A549 (cell line): ENCODE measurements at regions not wholly inside any gene's neighbourhood (a gene's known extent, or its start where the extent isn't known, plus 50 kb on each side); places are given as distances from the start of the nearest gene placed in this dataset.

Experiments
- ATAC-seq, 2 experiments: fragments of 200-7000 bp in 1 of 2; fragments of >200 bp in 1 of 2; cut with Nextera tagmentation in 1 of 2; cut with Tn5 transposase in 1 of 2; 3 replicates each; pipeline versions ENCODE4 v1.8.0 to v1.9.1; 2018 to 2020; ENCODE audit warnings: mild to moderate bottlenecking in 1 of 2, moderate library complexity in 1 of 2
- CTCF ChIA-PET: fragments of 300-600 bp; sonication (Branson Sonifier 250); formaldehyde crosslinking; extraction: SDS; loops from one replicate; lab custom pipeline; 2021; ENCODE audit warnings: antibody characterized with exemption, inconsistent platforms; lab: Yijun Ruan, JAX
- POLR2A ChIA-PET: fragments of 350-600 bp; formaldehyde crosslinking; extraction: SDS; loops from one replicate; lab custom pipeline; 2021; ENCODE audit warnings: antibody characterized with exemption, inconsistent platforms; lab: Yijun Ruan, JAX
- DNase-seq, 2 experiments: peaks; one replicate each; pipeline versions ENCODE4 v3.0.0 to v3.0.0-alpha.2; 2011 to 2016; ENCODE audit warnings: low read depth in 1 of 2, low spot score in 1 of 2
- FAIRE-seq: peaks from 2 replicates; lab custom pipeline; 2011; peaks lifted over from hg19 to GRCh38; lab: Jason Lieb, UNC
- H3K27ac ChIP-seq, 2 experiments: fragments of >200 bp; sonication (Bioruptor Twin); formaldehyde crosslinking; 3 replicates each; pipeline ENCODE4 v1.5.1; 2016 to 2017
- H3K4me1 ChIP-seq: fragments of >200 bp; sonication (Bioruptor Twin); formaldehyde crosslinking; 3 replicates; pipeline ENCODE4 v1.6.1; 2016
- H3K4me2 ChIP-seq: fragments of >200 bp; sonication (Bioruptor Twin); formaldehyde crosslinking; 3 replicates; pipeline ENCODE4 v1.6.1; 2016
- H3K4me3 ChIP-seq: fragments of >200 bp; sonication (Bioruptor Twin); formaldehyde crosslinking; 3 replicates; pipeline ENCODE4 v1.5.1; 2016
- H3K9me3 ChIP-seq: fragments of >200 bp; sonication (Bioruptor Twin); formaldehyde crosslinking; 3 replicates; pipeline ENCODE4 v1.6.1; 2016
- CBX8 ChIP-seq: fragments of 200-600 bp; sonication (generic); IDR thresholded peaks from 2 replicates; pipeline ENCODE4 v1.6.1; 2016
- CHD2 ChIP-seq: fragments of 150-350 bp; IDR thresholded peaks from 2 replicates; pipeline ENCODE4 v1.6.1; 2014; ENCODE audit warnings: low read length; ENCODE audit not compliant: partially characterized antibody
- CHD4 ChIP-seq: fragments of 200-600 bp; sonication (generic); IDR thresholded peaks from 2 replicates; pipeline ENCODE4 v1.6.1; 2016; ENCODE audit warnings: antibody characterized with exemption, mild to moderate bottlenecking, borderline replicate concordance
- EHF ChIP-seq: fragments of 250-450 bp; sonication (Bioruptor Pico); IDR thresholded peaks from 2 replicates; pipeline ENCODE4 v1.5.0; 2020; ENCODE audit warnings: mild to moderate bottlenecking
- ELK1 ChIP-seq: fragments of 150-350 bp; IDR thresholded peaks from 2 replicates; pipeline ENCODE4 v1.6.1; 2014; ENCODE audit warnings: low read depth, mild to moderate bottlenecking, low read length
- EP300 ChIP-seq, 2 experiments: fragments of >200 bp; sonication (Bioruptor Twin); formaldehyde crosslinking; IDR thresholded peaks; 2 replicates in 1 of 2; 3 replicates in 1 of 2; pipeline ENCODE4 v1.6.1; 2016 to 2017
- FOXS1 ChIP-seq: fragments of 250-450 bp; sonication (Bioruptor Pico); IDR thresholded peaks from 2 replicates; pipeline ENCODE4 v1.5.0; 2020; ENCODE audit warnings: mild to moderate bottlenecking, moderate library complexity
- HOXB13 ChIP-seq: fragments of 250-450 bp; sonication (Bioruptor Pico); IDR thresholded peaks from 2 replicates; pipeline ENCODE4 v1.5.0; 2020; ENCODE audit warnings: low read depth, mild to moderate bottlenecking, moderate library complexity
- JUN ChIP-seq, 2 experiments: fragments of >200 bp; sonication (Bioruptor Twin); formaldehyde crosslinking; IDR thresholded peaks; 2 replicates in 1 of 2; 3 replicates in 1 of 2; pipeline ENCODE4 v1.6.1; 2016 to 2017
- JUNB ChIP-seq: fragments of >200 bp; sonication (Bioruptor Twin); formaldehyde crosslinking; IDR thresholded peaks from 2 replicates; pipeline ENCODE4 v1.6.1; 2016
- KDM5A ChIP-seq: fragments of 200-600 bp; sonication (generic); IDR thresholded peaks from 2 replicates; pipeline ENCODE4 v1.6.1; 2016; ENCODE audit warnings: antibody characterized with exemption, mild to moderate bottlenecking
- NFE2L2 ChIP-seq: fragments of 150-350 bp; conservative IDR thresholded peaks from 2 replicates; pipeline ENCODE4 v1.6.1; 2014; ENCODE audit warnings: low read length
- NR3C1 ChIP-seq: fragments of >200 bp; sonication (Bioruptor Twin); formaldehyde crosslinking; IDR thresholded peaks from 3 replicates; pipeline ENCODE4 v1.6.1; 2017
- POLR2A ChIP-seq: IDR thresholded peaks from 2 replicates; pipeline ENCODE4 v1.6.1; 2012; ENCODE audit warnings: mild to moderate bottlenecking, low read length
- POLR2AphosphoS2 ChIP-seq: conservative IDR thresholded peaks from 2 replicates; pipeline ENCODE4 v1.6.1; 2012; ENCODE audit warnings: low read length, improper control_type of control experiment, inconsistent platforms
- REST ChIP-seq: fragments of 200-600 bp; sonication (generic); IDR thresholded peaks from 2 replicates; pipeline ENCODE4 v1.6.1; 2016; ENCODE audit warnings: antibody characterized with exemption, mild to moderate bottlenecking, moderate library complexity
- ZFP36 ChIP-seq: fragments of 450-650 bp; IDR thresholded peaks from 2 replicates; pipeline ENCODE4 v1.6.1; 2014; ENCODE audit warnings: borderline replicate concordance; ENCODE audit not compliant: partially characterized antibody
- ZNF302 ChIP-seq: fragments of 250-450 bp; sonication (Bioruptor Pico); IDR thresholded peaks from 2 replicates; pipeline ENCODE4 v1.9.0; 2021; ENCODE audit warnings: inconsistent platforms, mild to moderate bottlenecking, moderate library complexity
- WGBS: methylation state at CpG from one replicate; pipeline ENCODE4 v1.1.6; 2017; ENCODE audit errors: missing lambda C conversion rate; 5-methylcytosine and 5-hydroxymethylcytosine counted together

GRCh38 chr7:46486256-46487206 lies 565.5 kb upstream of the IGFBP3 start (continued):
- no peak for TF ChIP-seq JUN (IDR thresholded peaks at IDR 0.05)

- POLR2A ChIA-PET: no interaction called here
- Histone ChIP-seq H3K4me2 (peak overlapping the region; percentile 31; the same call in 2 of the 3 replicates), H3K9me3 (no peaks in the 10 kb centered on the region), H3K4me3 (no peak overlapping the region), H3K27ac (peak overlapping the region in 1 of 2 experiments; percentile 35; a peak in 2 of 6 replicates), H3K4me1 (peaks cover 26% of the 10 kb centered on the region)
- DNase-seq (peak; percentile 8 to 21), FAIRE-seq (no peak)
- WGBS: 43% methylated on average over 3 of the region's 3 CpGs
- CTCF ChIA-PET: interaction anchor here (0.9 kb wide), 1 partner anchor 35 kb away, joined by 3 read pairs; no protein-coding TSS in a partner anchor
- TF ChIP-seq ZFP36: no peak
- TF ChIP-seq HOXB13 (CRISPR knock-in tag): no peak
- TF ChIP-seq EP300 (IDR thresholded peaks at IDR 0.05): no peak
- TF ChIP-seq NFE2L2: no peak
- TF ChIP-seq, all 56 proteins: peak for 0
- ATAC-seq: no peak
Measured at GRCh38 chr7:46485481-46486065, 564.5 kb upstream of the IGFBP3 start.

- no peaks in the 10 kb centered on the region for H3K9me3 ChIP-seq
- ChIA-PET CTCF (no interaction called here), POLR2A (no interaction called here)
- peak overlapping the region in 1 of 2 experiments; percentile 21; a peak in 1 of 6 replicates for H3K27ac ChIP-seq
- WGBS: 55% methylated on average over 3 of the region's 3 CpGs
- DNase-seq: no peak
- ATAC-seq: no peak
- H3K4me3 ChIP-seq: no peak overlapping the region
- H3K4me1 ChIP-seq: peaks cover 26% of the 10 kb centered on the region
- no peak for FAIRE-seq
- H3K4me2 ChIP-seq: peak overlapping the region; percentile 31; the same call in 2 of the 3 replicates
- no peak for TF ChIP-seq CBX8
Measured at GRCh38 chr7:46484906-46485305, 563.8 kb upstream of the IGFBP3 start.

GRCh38 chr7:46480619-46481018 lies 559.5 kb upstream of the IGFBP3 start:
- H3K4me1 ChIP-seq: peaks cover 6% of the 10 kb centered on the region
- H3K4me3 ChIP-seq: no peak overlapping the region
- H3K4me2 ChIP-seq: no peak overlapping the region
- CTCF ChIA-PET: no interaction called here
- no peak overlapping the region for H3K27ac ChIP-seq
- DNase-seq: no peak
- TF ChIP-seq CHD2 (no peak), NR3C1 (no peak)
- FAIRE-seq: no peak
- ATAC-seq: no peak
- no peaks in the 10 kb centered on the region for H3K9me3 ChIP-seq
- POLR2A ChIA-PET: no interaction called here
- WGBS: 47% methylated on average over 2 of the region's 2 CpGs

GRCh38 chr7:46479680-46480079 lies 558.6 kb upstream of the IGFBP3 start:
- ATAC-seq: no peak
- WGBS: 90% methylated on average over 4 of the region's 4 CpGs
- H3K27ac ChIP-seq: no peak overlapping the region
- FAIRE-seq: no peak
- POLR2A ChIA-PET: no interaction called here
- no peak overlapping the region for H3K4me3 ChIP-seq
- no peaks in the 10 kb centered on the region for H3K9me3 ChIP-seq
- CTCF ChIA-PET: no interaction called here
- H3K4me1 ChIP-seq: no peaks in the 10 kb centered on the region
- no peak for DNase-seq
- H3K4me2 ChIP-seq: no peak overlapping the region
- TF ChIP-seq POLR2A (no peak), EP300 (IDR thresholded peaks at IDR 0.05) (no peak), ZNF302 (CRISPR knock-in tag) (no peak), REST (no peak), CHD4 (no peak), FOXS1 (CRISPR knock-in tag) (no peak), EHF (CRISPR knock-in tag) (no peak), POLR2AphosphoS2 (no peak), ELK1 (no peak), KDM5A (no peak), JUNB (no peak), CBX8 (no peak)
